Caki2 (cell line): ENCODE measurements at regions not wholly inside any gene's neighbourhood (a gene's known extent, or its start where the extent isn't known, plus 50 kb on each side); places are given as distances from the start of the nearest gene placed in this dataset.
A peak's percentile ranks its signal among the peaks of the same experiment; 100 is the strongest.
"Not testable (repeated sequence)": the region's sequence is repeated elsewhere in the genome, so short reads cannot be mapped to it uniquely, and the experiment has no call there.

Experiments
- DNase-seq: peaks from one replicate; pipeline ENCODE4 v3.0.0-alpha.2; 2015; ENCODE audit warnings: low read depth
- in situ Hi-C: cut with HindIII; loops from 2 replicates; pipeline ENCODE4 v1.10.0; 2016; ENCODE audit warnings: low sequenced_read_pairs, low pct_unique_long_range_greater_than_20kb, mixed read lengths

DNA sequence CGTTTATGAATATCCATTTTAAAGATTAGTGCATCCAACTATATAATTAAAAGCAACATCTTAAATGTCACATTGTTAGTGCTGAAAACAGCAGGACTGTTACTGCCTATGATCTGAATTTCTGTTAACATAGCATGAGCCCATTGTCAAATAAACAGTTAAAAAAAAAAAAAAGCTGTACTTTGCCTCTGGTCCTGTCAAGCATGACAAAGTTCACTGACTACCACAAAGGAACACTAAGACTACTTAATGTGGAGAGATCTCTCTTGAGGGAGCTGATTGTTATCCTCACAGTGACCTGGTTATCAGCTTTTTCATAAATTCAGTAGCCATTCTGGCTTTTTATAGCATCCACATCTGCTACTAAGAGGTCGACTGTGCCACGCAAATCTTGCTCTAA is 228.1 kb downstream of the TMEM200A start:
- in situ Hi-C loops, result no loop called here
- DNase-seq, result no peak

DNA sequence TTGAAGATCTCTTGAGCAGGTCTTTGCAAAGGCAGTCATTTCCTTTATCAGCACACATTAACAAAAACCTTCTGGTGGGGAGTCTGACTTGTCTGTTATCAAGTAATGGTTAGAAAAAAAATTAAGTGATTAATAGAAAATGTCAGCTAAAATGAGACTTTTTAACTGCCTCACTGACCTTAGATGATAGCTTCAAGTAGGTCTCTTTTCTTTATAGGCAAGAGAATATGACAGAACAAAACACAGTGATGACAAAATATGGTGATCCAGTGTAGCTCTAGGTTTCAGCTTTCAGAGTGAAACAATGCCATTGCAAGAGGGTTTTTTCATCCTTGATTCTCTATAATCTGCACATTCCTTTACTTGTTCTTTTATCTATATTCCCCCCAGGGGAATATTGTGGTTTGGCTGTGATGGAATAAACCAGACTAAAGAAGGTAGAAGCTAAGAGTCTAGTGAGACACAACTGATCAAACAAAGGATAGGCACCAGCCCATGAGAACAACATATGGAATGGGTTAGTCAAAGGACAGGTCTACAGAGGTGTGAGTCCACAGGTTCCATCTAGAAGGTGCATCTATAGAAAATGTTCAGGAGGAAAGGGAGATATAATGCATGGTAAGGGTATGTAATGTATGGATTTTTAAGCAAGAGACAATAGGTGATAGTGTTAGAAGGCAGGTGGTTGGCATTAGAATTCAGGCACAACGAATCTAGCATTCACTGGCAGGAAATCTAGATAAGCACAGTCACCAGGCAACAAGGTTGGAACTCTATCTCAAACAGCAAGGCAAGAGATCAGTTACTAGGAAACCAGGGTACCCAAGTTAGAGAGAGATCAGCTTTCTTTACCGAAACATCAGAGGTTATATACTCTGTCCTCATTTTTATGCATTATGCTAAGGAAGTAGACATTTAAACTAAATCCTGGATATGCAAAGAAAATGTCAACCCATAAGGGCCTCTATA is 228.9 kb upstream of the SMLR1 start:
- in situ Hi-C loops, result no loop called here
- DNase-seq, result no peak

DNA sequence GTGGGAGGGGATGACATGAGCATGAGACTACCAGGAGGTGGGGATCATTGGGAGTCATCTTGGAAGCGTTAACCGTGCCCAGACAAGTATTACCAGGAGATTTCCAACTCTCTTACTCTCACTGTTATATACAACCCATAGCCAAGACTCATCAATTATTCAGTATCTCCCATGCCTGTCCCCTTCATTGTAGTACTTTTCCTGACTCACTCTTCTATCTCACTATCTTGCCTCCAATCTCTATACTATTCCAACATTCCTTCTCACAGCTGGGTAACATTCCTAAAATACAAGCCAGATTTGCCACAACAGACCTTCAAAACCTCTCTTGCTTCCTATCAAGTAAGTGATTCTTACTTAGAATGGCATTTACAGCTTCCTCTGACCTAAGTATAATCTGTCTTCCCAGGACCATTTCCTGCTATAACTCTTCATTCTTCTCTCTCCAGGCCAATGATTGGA is 226.3 kb upstream of the SMLR1 start:
- in situ Hi-C loops, result no loop called here
- no peak for DNase-seq

DNA sequence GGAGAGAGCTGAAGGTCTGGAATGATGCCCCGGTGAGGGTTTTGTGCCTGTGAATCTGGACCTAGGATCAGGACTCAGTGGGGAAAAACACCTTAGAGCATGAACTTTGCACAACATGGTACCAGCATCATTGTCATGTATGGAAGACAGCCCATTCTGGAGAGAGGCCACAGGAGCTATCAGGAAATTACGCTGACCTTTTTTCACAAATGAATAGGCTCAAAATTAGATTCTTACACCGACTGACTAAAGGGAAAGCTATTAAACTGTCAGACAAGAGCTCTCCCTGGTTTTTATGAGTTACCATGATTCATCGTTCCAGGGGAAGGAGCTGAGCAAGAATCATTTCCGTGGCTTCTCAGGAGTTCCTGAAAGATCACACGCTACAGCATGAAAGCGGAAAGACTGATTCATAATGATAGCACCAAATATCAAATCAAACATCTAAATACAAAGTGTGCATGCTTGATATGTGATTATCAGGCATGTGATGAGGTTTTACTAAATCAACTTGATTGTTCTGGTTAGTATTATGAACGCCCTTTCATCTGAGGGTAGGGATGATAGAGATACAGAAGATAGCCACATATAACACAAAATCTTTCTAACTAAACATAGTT is 224.9 kb upstream of the SMLR1 start:
- in situ Hi-C loops, result no loop called here
- peak; percentile 77 for DNase-seq

DNA sequence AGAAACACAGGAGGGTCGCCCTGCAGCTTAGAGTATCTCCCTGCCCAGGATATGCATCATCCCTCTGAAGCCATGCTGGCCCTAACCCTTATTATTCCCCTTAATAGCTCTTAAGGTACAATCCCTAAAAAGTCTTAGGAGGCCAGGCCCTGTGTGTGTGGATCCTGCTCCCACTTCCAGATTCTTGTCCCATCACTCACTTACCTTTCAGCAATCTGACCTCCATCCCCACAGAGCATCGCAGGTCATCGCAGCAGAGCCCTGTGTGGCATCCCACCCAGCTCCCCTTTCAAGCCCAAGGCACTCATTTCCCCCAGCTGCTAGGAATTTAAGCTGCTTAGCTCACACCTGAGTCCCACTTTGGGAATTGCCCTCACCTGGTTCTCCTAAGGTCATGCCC is 223.8 kb upstream of the SMLR1 start:
- in situ Hi-C loops, result no loop called here
- no peak for DNase-seq

DNA sequence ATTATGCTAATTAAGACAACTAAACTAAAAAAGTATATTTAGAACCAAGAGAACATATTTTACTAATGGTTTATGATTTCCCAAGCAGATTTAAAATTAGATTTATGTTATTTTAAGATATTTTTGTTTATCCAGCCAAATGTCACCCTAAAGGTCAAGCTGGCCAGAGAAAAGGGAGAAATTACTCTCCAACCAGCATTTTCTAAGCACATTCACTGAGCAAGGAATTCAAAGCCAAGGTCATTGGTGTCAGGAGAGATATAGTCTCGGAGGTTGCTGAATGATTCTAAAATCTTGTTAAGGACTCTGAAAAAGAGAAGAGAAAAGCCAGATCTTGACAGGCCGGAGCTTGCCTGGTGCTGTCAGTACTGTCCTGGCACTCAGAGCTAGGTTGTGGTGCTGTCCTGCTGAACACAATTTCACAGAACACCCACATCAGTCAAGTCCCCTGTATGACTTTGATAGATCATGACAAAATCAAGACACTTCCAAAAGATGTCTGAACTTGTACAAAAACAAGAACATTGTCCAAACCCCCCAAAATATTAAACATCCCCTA is 222.3 kb upstream of the SMLR1 start:
- in situ Hi-C loops, result no loop called here
- DNase-seq, result no peak

DNA sequence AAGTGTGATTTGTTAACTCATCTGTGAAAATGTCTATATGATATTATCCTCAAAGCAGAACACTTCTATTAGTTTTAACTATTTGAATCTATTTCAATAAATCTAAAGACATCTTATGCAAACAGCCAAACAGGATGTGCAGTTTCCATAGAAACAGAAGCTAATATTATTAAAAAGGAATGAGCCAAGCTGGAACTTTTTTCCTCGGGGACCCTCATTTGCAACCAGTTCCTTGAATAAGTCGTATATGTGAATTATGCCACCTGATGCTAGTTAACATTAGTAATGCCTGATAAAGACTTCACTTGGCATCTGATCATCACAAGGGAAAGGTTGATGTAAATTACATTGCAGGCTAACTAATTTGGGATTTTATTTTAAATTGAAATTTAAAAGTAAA is 216.9 kb upstream of the SMLR1 start:
- in situ Hi-C loops, result no loop called here
- DNase-seq, result no peak

DNA sequence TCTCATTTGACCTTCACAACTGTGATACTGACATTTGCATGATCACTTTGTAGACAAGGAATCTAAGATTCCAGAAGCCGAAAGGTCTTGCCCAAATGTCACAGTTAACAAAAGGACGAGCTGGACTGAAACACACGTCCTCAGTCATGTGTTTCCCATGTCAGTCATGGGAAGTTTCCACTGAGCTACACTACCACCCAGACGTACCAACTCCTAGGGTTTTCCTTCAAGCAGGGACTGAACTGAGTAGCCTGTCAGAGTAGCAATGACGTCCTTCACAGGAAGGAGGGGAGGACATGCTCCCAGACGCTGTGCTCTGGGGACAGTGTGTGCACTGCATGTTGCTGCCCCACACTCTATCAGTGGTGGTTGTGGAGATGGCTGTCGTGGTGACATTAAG is 215.8 kb upstream of the SMLR1 start:
- in situ Hi-C loops, result no loop called here

DNA sequence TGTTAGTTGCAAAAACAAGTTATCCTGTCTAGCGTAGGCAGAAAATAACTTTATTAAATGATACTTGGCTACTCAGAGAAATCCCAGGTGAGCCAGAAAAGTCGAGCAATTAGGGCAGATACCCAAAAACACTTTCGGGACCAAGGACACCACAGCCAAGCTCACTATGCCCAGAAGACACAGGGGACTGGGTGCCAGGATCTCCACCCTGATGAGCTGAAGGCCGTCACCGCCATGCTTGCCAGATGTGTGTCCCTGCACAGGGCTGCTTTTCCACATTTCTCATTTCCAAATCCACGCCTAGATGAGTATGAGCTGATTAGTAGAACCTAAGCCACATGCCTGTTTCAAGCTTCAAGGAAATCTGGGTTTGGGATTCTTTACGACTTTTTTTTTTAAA is 214.0 kb upstream of the SMLR1 start:
- in situ Hi-C loops, result no loop called here
- no peak for DNase-seq

More for the DNA sequence above, 215.8 kb upstream of the SMLR1 start:
- no peak for DNase-seq

DNA sequence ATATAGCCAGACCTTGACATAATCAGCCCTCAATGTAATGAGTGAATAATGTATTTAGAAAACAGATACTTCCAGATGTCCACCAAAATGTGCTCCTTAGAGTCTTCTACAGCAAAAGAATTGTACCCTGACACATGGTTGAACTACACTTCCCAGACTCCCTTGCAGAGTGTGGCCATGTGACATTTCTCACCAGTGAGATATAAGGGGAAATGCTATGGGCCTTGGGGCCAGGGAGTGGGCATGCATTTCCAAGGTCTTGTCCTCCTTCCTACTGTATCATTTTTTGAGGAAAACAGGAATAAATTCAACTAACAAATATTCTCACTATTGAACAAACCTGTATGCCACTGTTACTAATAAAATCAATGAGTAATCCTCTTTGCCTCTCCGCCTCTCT is 211.4 kb upstream of the SMLR1 start:
- no peak for DNase-seq
- in situ Hi-C loops, result no loop called here

DNA sequence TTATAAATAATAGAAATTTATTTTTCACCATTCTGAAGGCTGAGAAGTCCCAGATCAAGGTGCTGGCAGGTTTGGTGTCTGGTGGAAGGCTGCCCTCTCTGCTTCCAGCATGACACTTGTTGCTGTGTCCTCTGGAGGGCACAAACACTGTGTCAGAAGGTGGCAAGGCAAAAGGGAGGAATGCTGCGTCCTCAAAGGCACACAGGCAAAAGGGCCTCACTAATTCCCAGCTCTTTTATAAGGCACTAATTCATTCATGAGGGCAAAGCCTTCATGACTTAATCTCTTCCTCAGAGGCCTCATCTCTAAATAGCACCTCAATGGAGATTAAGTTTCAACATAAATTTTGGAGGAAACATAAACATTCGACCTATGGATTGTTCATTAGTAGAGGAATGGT is 209.5 kb upstream of the SMLR1 start:
- in situ Hi-C loops, result no loop called here
- DNase-seq, result no peak

DNA sequence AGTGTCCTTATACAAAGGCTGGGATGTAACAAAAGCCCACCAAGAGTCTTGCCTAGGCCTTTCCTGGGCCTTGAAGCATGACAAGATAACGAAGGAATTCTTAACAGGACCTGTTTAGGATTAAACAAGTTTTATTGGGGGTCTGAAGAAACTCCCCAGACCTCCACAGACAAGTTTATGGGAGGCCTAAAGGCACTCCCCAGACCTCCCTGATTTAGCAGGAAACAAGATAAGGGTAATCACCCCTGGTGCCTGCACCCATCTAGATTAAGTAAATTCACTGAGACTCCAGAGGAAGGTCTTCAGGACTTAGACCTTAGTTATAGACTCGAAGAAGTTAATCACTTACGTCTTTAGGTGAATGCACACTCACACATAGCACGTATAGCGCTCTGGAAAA is 208.4 kb upstream of the SMLR1 start:
- DNase-seq, in situ Hi-C loops: not testable (repeated sequence)

DNA sequence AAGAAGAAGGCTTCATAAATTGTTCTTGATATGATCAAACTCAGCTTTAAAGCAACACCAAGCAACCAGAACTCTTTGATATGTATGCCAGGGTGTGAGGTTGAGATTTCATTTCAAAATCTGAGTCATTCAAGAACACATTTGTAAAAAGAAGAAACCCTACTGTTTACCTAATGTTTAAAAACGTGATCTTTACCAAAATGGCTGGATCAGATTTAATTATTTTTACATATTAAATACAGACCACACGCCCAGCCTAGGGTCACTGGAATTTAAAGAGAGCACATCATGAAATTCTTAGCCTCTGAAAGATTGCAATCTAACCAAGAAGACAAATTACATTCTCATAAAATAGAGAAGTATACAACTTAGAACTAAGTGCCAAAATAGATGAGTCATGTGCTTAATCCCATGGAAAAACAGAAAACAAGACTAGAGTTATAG is 206.8 kb upstream of the SMLR1 start:
- DNase-seq, result no peak
- in situ Hi-C loops, result no loop called here

DNA sequence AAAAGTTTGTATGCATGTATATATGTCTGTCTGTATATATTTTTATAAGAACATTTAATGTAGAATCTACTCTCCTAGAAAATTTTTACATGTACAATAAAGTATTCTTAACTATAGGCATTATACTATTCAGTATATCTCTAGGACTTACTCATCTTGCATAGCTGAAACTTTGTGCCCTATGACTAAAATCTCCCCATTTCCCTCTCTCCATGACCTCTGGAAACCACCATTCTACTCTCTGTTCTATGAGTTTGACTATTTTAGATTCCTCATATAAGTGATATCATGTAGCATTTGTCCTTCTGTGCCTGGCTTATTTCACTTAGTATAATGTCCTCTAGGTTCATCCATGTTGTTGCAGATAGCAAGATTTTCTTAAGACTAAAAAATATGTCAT is 205.1 kb upstream of the SMLR1 start:
- in situ Hi-C loops, result no loop called here
- no peak for DNase-seq

DNA sequence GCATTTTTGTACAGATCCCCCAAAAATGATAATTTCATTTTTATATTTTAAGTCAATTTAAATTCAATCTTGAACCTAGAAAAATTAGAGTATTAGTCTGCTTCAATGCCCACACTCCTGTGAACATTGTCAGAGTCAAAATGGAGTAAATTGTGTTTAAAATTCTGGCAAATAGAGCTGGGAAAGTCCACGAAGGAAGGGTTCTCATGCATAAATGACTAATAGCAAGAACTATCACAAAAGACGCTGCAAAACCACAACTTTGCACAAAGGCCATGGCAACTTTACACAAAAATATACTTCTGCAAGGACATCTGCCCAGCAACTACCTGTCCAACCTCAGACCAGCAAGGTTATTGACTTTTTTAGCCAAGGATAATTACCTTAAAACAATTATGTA is 203.2 kb upstream of the SMLR1 start:
- in situ Hi-C loops, result no loop called here
- DNase-seq, result no peak

DNA sequence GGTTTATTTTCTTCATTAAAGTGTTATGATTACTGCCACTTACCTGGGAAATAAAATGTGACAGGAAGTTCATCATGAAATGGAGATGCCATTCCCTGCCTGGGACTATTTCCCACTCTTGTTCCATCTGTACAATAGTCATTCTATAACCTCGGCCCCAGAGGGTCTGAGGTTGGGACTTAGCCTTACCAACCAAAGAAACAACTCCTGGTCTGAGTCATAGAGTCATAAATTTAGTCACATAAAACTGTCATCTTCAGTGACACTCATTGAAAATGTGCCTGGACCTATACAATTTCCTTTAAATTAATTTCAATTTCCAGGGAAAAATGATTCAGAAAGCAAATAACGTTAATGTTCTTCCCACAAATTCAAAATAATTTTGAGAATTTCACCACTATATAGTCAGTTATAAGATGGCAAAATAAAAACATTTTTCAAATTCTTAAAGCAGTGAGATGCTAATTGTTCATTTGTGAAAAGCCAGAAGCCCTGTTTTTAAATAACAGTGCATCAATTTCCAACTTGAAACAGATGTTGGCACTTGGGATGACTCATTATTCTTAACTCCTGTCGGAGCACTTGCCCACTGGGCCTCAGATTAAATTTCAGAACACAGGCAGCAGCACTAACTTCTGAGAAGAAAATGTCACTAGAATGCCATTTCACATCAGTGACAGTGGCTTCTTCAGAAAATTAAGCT is 201.2 kb upstream of the SMLR1 start:
- DNase-seq, result no peak
- in situ Hi-C loops, result no loop called here

DNA sequence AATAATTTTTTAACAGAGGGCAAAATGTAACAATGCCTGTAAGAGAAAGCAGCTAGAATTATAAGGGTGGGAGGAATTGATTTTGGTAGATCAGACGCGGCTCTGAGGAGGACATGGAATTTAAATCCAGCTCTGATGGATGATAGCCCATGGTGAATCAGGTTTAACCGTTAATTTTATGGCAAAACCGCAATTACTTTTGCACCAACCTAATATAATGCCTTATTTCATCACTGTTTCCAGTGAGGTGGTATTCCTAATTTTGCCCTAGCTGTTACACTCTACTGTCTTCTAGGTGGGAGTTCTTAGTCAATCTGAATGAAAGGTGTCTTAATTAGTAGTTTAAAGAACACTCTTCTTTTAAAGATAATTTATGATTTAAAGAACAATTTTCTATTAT is 198.3 kb upstream of the SMLR1 start:
- DNase-seq, result no peak
- in situ Hi-C loops, result no loop called here

DNA sequence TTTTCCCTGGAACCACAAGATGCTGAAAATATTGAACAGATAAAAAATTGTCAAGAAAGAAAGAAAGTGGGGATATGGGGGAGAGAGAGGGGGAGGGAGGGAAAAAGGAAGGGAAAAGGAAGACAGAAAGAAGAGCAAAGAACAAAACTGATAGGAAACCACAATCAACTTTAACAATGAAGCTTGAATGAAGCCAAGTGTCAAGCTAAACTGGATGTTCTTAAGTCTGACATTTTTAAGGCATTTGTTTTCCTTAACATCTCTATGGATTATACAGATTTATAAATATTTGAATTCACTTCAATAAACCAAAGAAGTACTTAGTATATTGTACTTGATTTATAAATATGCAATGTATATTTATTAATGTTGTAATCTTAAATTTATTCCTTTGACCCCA is 197.6 kb upstream of the SMLR1 start:
- in situ Hi-C loops, result no loop called here

DNA sequence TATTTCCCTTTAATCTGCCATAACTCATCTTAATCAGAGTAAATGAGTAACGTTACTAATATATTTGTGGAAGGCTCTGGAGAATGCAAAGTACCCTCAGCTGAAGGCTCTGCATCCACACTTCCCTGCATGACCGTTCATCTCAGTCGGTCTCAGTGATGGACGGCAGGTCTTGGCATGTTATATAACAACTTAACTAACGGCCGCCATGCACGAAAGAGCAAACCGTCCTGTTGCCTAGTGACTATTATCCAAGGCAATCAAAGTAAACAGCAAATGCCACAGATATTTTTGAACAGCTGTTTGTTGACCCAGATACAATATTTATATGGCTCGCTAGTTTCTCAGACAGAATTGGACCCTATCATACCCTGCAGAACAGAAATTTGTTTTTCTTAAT is 194.9 kb upstream of the SMLR1 start:
- no peak for DNase-seq
- in situ Hi-C loops, result no loop called here

More for the DNA sequence above, 197.6 kb upstream of the SMLR1 start:
- no peak for DNase-seq
